Heart left ventricle (tissue), 13 donors: ENCODE measurements at regions not wholly inside any gene's neighbourhood (a gene's known extent, or its start where the extent isn't known, plus 50 kb on each side); places are given as distances from the start of the nearest gene placed in this dataset.
"Not testable (repeated sequence)": the region's sequence is repeated elsewhere in the genome, so short reads cannot be mapped to it uniquely, and the experiment has no call there.

Experiments
- CTCF ChIP-seq, 12 donors: fragments of 200-600 bp; sonication (generic) in 4 of 12; IDR thresholded peaks; one replicate each; pipeline versions ENCODE4 v1.5.0 to v1.8.0; 2018 to 2022; ENCODE audit warnings: antibody characterized with exemption in 12 of 12, mild to moderate bottlenecking in 5 of 12
- POLR2A ChIP-seq, 2 donors: fragments of 450-650 bp; IDR thresholded peaks; one replicate each; pipeline ENCODE4 v1.6.1; 2017; ENCODE audit warnings: antibody characterized with exemption in 2 of 2, mild to moderate bottlenecking in 2 of 2, moderate library complexity in 2 of 2
- donor health status: ischemic (EF 13 %, LVEDD 7.1; RV severe dilation, severe dysfunction).
- donor health status: DM: no; HTN: yes; CAD: no.
- donor health status: DM: no; HTN: no; CAD: no.
- donor health status: ischemic (EF 25% LVEDD 6.9; RV normal size, moderate dysfunction).
- donor health status: ischemic (EF 25% LVEDD 5.7; RV mildly dilated, moderate dysfunction).
- donor health status: ischemic (EF 35%, LVEDD 5.7; RV mildly dilated, moderate dysfunction).
- donor health status: nonischemic (EF 11% LVEDD 7.7; RV severe dilation, severe dysfunction).
- donor health status: DM: yes; HTN: yes; CAD: no.
- donor health status: PGD.
- donor health status: ischemic (EF 29% LVEDD 5.4; RV normal size, mild dysfunction).
- donor health status: nonischemic (EF 23%, LVEDD 6.1; RV moderate dilation, normal function).

GRCh38 chr15:24259106-24259505 is 416.5 kb upstream of the NPAP1 start:
- TF ChIP-seq CTCF, POLR2A (IDR thresholded peaks at IDR 0.05): not testable (repeated sequence)
